ENCODE measurements at regions not wholly inside any gene's neighbourhood (a gene's known extent, or its start where the extent isn't known, plus 50 kb on each side); places are given as distances from the start of the nearest gene placed in this dataset.

DNA sequence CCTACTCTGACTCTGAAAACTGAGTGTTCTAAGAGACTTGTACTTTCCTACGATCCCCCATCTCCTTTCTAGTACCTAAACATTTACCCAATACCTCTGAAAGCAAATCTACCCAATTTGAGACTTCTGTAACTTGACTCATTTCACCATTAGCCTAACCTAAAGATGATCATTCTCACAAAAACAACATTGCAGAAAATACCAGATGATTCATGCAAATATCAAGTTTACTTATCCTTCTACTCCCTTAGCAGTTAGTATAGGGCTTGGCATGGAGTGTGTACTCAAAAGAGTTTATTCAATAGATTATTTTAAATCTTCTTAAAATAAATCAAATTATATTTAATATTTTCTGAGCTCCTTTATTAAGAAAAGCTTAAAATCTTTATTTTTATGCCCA, 89.6 kb downstream of the NR4A2 start:
- TF ChIP-seq, protein P1, sequence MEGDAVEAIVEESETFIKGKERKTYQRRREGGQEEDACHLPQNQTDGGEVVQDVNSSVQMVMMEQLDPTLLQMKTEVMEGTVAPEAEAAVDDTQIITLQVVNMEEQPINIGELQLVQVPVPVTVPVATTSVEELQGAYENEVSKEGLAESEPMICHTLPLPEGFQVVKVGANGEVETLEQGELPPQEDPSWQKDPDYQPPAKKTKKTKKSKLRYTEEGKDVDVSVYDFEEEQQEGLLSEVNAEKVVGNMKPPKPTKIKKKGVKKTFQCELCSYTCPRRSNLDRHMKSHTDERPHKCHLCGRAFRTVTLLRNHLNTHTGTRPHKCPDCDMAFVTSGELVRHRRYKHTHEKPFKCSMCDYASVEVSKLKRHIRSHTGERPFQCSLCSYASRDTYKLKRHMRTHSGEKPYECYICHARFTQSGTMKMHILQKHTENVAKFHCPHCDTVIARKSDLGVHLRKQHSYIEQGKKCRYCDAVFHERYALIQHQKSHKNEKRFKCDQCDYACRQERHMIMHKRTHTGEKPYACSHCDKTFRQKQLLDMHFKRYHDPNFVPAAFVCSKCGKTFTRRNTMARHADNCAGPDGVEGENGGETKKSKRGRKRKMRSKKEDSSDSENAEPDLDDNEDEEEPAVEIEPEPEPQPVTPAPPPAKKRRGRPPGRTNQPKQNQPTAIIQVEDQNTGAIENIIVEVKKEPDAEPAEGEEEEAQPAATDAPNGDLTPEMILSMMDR (IDR thresholded peaks at IDR 0.05): no peak
- no peak for TF ChIP-seq EZH2 (IDR thresholded peaks at IDR 0.05; ENCODE audit: borderline replicate concordance, insufficient read depth, low read depth, low read length, poor library complexity, severe bottlenecking)

All from B cell (primary cell).